ENCODE measurements at regions not wholly inside any gene's neighbourhood (a gene's known extent, or its start where the extent isn't known, plus 50 kb on each side); places are given as distances from the start of the nearest gene placed in this dataset.

DNA sequence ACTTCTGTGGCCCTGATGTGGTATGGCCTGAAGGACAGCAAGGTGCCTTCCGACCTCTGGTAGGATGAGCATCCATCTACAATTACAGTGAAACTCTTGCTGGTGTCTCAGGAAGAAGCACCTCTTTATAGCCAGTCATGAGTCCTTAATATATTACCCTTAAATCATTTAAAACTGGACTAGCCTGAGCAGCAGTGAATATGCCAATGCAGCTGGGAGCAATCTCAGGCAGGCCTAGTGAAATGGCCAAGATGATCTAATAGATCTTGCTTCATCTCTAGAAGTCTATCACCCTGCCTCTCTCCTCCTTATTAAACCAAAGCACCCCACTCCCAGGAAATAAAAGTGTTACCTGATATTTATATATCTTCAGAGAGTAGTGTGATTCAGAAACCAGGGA is 66.7 kb upstream of the SORCS3 start:
- 100% methylated on average over 1 of the region's 1 CpG for WGBS
- Histone ChIP-seq H3K27me3 (peaks cover 5% of the 10 kb centered on the region), H3K4me3 (no peak overlapping the region), H3K27ac (no peak overlapping the region), H3K4me1 (no peaks in the 10 kb centered on the region), H3K9me3 (peaks cover 16% of the 10 kb centered on the region), H3K36me3 (no peaks in the 10 kb centered on the region)
- no peak for DNase-seq (ENCODE audit: low spot score in 2 of 2)
- TF ChIP-seq EP300 (IDR thresholded peaks at IDR 0.05), result no peak
- TF ChIP-seq POLR2AphosphoS5 (IDR thresholded peaks at IDR 0.05), result no peak
- no peak for TF ChIP-seq POLR2A (IDR thresholded peaks at IDR 0.05)
- TF ChIP-seq, protein P1, sequence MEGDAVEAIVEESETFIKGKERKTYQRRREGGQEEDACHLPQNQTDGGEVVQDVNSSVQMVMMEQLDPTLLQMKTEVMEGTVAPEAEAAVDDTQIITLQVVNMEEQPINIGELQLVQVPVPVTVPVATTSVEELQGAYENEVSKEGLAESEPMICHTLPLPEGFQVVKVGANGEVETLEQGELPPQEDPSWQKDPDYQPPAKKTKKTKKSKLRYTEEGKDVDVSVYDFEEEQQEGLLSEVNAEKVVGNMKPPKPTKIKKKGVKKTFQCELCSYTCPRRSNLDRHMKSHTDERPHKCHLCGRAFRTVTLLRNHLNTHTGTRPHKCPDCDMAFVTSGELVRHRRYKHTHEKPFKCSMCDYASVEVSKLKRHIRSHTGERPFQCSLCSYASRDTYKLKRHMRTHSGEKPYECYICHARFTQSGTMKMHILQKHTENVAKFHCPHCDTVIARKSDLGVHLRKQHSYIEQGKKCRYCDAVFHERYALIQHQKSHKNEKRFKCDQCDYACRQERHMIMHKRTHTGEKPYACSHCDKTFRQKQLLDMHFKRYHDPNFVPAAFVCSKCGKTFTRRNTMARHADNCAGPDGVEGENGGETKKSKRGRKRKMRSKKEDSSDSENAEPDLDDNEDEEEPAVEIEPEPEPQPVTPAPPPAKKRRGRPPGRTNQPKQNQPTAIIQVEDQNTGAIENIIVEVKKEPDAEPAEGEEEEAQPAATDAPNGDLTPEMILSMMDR (IDR thresholded peaks at IDR 0.05), result no peak

DNA sequence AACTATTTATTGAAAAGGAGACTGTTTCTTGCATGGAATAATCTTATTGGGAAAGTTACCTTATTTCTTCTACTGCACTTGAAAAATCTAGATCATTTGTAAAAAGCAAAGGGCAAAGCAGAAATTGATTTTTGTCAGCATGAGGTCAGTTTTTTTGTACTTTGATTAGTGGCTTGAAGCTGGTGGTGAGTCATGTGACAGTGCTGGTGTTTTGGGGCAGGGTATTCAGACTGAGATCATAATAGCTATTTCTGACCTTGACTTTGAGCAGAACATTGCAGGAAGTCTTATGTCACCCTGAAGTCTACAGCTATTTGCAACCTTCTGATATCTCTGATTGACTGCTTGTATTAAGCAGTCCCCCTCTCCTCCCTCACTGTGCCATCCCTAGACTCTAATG is 66.3 kb upstream of the SORCS3 start:
- no peak for TF ChIP-seq POLR2AphosphoS5 (IDR thresholded peaks at IDR 0.05)
- TF ChIP-seq, protein P1 (IDR thresholded peaks at IDR 0.05), result no peak
- no peak for TF ChIP-seq EP300 (IDR thresholded peaks at IDR 0.05)
- TF ChIP-seq POLR2A (IDR thresholded peaks at IDR 0.05), result no peak
- no peak for DNase-seq (ENCODE audit: low spot score in 2 of 2)
- H3K36me3 ChIP-seq, result no peaks in the 10 kb centered on the region
- H3K4me1 ChIP-seq, result no peaks in the 10 kb centered on the region
- peaks cover 14% of the 10 kb centered on the region for H3K9me3 ChIP-seq
- H3K27ac ChIP-seq, result no peak overlapping the region
- H3K27me3 ChIP-seq, result peaks cover 9% of the 10 kb centered on the region
- H3K4me3 ChIP-seq, result no peak overlapping the region

DNA sequence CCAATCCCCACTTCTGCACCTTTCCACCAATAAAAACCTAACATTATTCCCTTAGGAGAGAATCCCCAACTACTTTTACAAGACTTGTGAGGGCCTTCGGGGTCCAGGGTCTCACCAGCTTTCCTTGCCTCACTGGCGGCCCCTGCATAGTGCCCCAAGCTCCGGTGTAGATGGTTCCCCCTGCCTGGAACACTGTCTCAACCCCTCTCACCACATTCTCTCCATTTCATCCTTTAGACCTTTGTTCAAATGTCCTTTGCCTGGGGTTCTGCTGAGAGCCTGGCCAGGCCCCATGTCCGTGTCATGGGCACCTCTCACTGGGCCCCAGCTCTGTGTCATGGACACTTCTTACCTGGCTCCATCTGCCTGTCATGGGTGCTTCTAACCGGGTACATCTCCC is 64.5 kb upstream of the SORCS3 start:
- H3K36me3 ChIP-seq, result no peaks in the 10 kb centered on the region
- no peak overlapping the region for H3K27ac ChIP-seq
- DNase-seq (ENCODE audit: low spot score in 2 of 2), result no peak
- H3K4me3 ChIP-seq, result no peak overlapping the region
- peaks cover 3% of the 10 kb centered on the region for H3K4me1 ChIP-seq
- WGBS, result 93% methylated on average over 5 of the region's 5 CpGs
- peaks cover 18% of the 10 kb centered on the region for H3K27me3 ChIP-seq
- TF ChIP-seq, protein P1 (IDR thresholded peaks at IDR 0.05), result no peak
- TF ChIP-seq POLR2AphosphoS5 (IDR thresholded peaks at IDR 0.05), result no peak
- TF ChIP-seq POLR2A (IDR thresholded peaks at IDR 0.05), result no peak
- TF ChIP-seq EP300 (IDR thresholded peaks at IDR 0.05), result no peak
- no peaks in the 10 kb centered on the region for H3K9me3 ChIP-seq

DNA sequence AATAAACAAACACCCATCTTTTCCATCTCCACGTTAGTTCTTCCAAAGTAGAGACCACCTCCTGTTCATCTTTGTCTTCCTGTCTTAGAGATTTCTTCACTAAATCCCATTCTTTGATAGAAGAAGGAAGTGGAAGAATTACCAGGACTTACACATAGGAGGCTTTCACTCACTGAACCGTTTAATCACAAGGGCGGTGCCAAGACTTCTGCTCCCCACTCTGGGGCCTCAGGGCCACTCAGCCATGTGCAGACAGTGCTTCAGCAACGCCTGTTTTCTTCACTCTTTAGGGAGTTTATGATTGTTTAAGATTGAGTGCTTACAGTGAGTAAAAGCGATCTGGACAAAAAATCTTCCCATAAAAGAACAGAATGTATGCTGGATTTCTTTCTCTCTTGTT is 63.9 kb upstream of the SORCS3 start:
- Histone ChIP-seq H3K27me3 (peaks cover 19% of the 10 kb centered on the region), H3K27ac (no peak overlapping the region), H3K4me3 (no peak overlapping the region), H3K9me3 (no peaks in the 10 kb centered on the region), H3K4me1 (peaks cover 3% of the 10 kb centered on the region), H3K36me3 (no peaks in the 10 kb centered on the region)
- TF ChIP-seq POLR2A (IDR thresholded peaks at IDR 0.05), result no peak
- TF ChIP-seq POLR2AphosphoS5 (IDR thresholded peaks at IDR 0.05), result no peak
- 49% methylated on average over 5 of the region's 5 CpGs for WGBS
- DNase-seq (ENCODE audit: low spot score in 2 of 2), result no peak

DNA sequence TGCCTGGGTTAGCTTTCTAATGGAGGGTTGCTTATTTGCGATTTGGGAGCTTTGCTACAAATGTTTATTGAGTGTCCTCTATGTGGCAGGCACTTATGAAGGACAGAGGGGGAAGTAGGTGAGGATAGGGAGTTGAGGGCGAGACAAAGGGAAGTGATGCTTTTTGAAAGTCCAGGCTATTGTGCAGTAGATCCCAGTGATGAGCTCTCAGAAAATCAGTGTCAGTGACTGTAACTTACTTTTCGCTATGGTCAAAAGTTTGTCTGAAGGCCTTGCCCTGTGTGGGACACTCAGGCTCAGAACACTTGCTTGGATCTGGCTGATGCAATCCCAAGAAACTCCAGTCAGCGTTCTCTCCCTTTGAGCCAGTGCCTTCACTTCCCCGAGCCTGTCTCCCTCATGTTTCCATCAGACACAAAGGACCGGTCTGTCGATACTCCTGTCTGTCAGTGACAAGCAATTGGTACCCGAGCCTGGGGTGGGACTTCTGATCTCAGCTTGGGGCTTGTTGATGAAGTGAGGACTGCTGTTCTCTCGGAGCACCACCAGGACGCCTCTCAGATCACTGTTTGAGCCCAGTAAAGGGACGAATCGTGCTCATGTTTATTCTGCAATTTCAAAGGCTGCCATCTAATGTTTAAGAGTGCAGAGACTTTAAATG is 63.1 kb upstream of the SORCS3 start:
- Histone ChIP-seq H3K27me3 (peaks cover 19% of the 10 kb centered on the region), H3K9me3 (no peaks in the 10 kb centered on the region), H3K27ac (no peak overlapping the region), H3K4me3 (no peak overlapping the region), H3K4me1 (peaks cover 3% of the 10 kb centered on the region), H3K36me3 (no peaks in the 10 kb centered on the region)
- 68% methylated on average over 12 of the region's 12 CpGs for WGBS
- DNase-seq (ENCODE audit: low spot score in 2 of 2), result no peak
- TF ChIP-seq, protein P1 (IDR thresholded peaks at IDR 0.05), result no peak
- TF ChIP-seq POLR2A (IDR thresholded peaks at IDR 0.05), result no peak
- no peak for TF ChIP-seq POLR2AphosphoS5 (IDR thresholded peaks at IDR 0.05)
- no peak for TF ChIP-seq EP300 (IDR thresholded peaks at IDR 0.05)

DNA sequence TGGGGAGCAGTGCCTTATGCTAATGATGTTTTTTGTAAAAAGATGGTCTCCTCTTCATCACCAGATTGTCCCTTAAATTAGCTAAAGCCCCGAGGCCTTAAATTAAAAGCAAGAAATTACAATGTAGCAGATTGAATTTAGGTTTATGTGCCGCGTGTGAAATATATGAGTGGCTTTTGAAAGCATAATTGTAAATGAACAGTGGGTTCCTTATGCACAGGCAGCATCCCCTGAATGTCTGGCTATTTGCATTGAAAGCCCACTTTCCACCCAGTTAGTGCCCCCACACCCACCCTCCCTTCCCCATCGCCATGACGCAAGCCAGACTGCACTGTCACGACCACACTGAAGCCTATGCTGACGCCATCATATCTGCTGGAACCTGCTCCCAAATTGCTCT is 62.4 kb upstream of the SORCS3 start:
- no peak overlapping the region for H3K4me3 ChIP-seq
- no peak for DNase-seq (ENCODE audit: low spot score in 2 of 2)
- WGBS, result 84% methylated on average over 7 of the region's 7 CpGs
- TF ChIP-seq POLR2AphosphoS5 (IDR thresholded peaks at IDR 0.05), result no peak
- TF ChIP-seq, protein P1 (IDR thresholded peaks at IDR 0.05), result no peak
- TF ChIP-seq POLR2A (IDR thresholded peaks at IDR 0.05), result no peak
- no peaks in the 10 kb centered on the region for H3K9me3 ChIP-seq
- H3K27me3 ChIP-seq, result peaks cover 20% of the 10 kb centered on the region
- no peaks in the 10 kb centered on the region for H3K36me3 ChIP-seq
- H3K4me1 ChIP-seq, result peaks cover 3% of the 10 kb centered on the region
- no peak overlapping the region for H3K27ac ChIP-seq
